ENCODE measurements at regions not wholly inside any gene's neighbourhood (a gene's known extent, or its start where the extent isn't known, plus 50 kb on each side); places are given as distances from the start of the nearest gene placed in this dataset.

DNA sequence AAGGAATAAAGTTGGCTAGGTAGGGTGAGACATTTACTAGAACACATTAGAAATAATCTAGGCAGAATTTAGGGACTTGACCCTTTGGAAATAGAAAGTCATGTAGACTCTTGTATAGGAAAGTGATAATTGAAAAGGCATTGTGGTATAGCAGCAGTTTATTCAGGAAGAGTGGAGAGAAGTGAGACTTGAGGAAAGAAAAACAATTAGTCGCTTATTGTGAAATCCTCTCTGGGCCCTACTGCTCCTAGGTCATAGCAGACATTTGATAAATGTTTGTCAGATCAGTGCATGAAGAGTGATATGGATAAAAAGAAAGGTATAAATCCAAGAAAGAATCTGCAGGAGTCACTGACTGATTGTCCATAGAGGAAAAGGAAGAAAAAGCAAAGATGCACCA lies 337.6 kb downstream of the HNRNPD start:
- Mint-ChIP-seq H3K4me1 (no peaks in the 10 kb centered on the region), H3K27ac (no peak overlapping the region), H3K4me3 (no peak overlapping the region), H3K27me3 (peaks cover 38% of the 10 kb centered on the region), H3K9me3 (ENCODE audit: insufficient read depth) (no peaks in the 10 kb centered on the region)
- no peak overlapping the region for H3K9ac ChIP-seq (ENCODE audit: low read length)
- no peak overlapping the region for H2AFZ ChIP-seq (ENCODE audit: insufficient read depth, low read depth, low read length, poor library complexity, severe bottlenecking)
- H3K79me2 ChIP-seq (ENCODE audit: control insufficient read depth, insufficient read depth, low read length) = no peaks in the 10 kb centered on the region
- H3K4me3 ChIP-seq (ENCODE audit: control extremely low read depth in 1 of 5, extremely low read depth in 1 of 5, insufficient read depth in 1 of 5, low read depth in 2 of 5, low read length in 4 of 5) = no peak overlapping the region
- CTCF ChIA-PET = no interaction called here
- no peaks in the 10 kb centered on the region for H3K36me3 ChIP-seq (replicated peaks in 1 of 2; ENCODE audit: control extremely low read depth in 1 of 2, control insufficient read depth in 1 of 2, extremely low read depth in 1 of 2, insufficient read depth in 2 of 2, low read length in 1 of 2)
- no peak for ATAC-seq (ENCODE audit: low read depth)
- no peak for DNase-seq
- H3K4me1 ChIP-seq (ENCODE audit: control insufficient read depth in 2 of 2, insufficient read depth in 2 of 2, low read length in 2 of 2) = no peaks in the 10 kb centered on the region
- no peak overlapping the region for H3K4me2 ChIP-seq (replicated peaks; ENCODE audit: low read depth, low read length, poor library complexity, severe bottlenecking)
- 83% methylated on average over 1 of the region's 1 CpG for WGBS (ENCODE audit: insufficient coverage)
- intact Hi-C loops (cut with micrococcal nuclease) = no loop called here
- H3K27me3 ChIP-seq (replicated peaks in 1 of 4; ENCODE audit: control extremely low read depth in 1 of 4, control insufficient read depth in 3 of 4, insufficient read depth in 4 of 4, low read length in 3 of 4) = peaks cover 0 to 15% (median 1%) of the 10 kb centered on the region in 4 experiments
- H4K20me1 ChIP-seq (ENCODE audit: control insufficient read depth, insufficient read depth, low read length, poor library complexity, severe bottlenecking) = no peaks in the 10 kb centered on the region
- POLR2A ChIA-PET = no interaction called here
- TF ChIP-seq, protein P1, sequence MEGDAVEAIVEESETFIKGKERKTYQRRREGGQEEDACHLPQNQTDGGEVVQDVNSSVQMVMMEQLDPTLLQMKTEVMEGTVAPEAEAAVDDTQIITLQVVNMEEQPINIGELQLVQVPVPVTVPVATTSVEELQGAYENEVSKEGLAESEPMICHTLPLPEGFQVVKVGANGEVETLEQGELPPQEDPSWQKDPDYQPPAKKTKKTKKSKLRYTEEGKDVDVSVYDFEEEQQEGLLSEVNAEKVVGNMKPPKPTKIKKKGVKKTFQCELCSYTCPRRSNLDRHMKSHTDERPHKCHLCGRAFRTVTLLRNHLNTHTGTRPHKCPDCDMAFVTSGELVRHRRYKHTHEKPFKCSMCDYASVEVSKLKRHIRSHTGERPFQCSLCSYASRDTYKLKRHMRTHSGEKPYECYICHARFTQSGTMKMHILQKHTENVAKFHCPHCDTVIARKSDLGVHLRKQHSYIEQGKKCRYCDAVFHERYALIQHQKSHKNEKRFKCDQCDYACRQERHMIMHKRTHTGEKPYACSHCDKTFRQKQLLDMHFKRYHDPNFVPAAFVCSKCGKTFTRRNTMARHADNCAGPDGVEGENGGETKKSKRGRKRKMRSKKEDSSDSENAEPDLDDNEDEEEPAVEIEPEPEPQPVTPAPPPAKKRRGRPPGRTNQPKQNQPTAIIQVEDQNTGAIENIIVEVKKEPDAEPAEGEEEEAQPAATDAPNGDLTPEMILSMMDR (IDR thresholded peaks at IDR 0.05) = no peak
- no peak for TF ChIP-seq EZH2 (IDR thresholded peaks at IDR 0.05; ENCODE audit: borderline replicate concordance, insufficient read depth, low read depth, low read length, poor library complexity, severe bottlenecking)
- H3K27ac ChIP-seq (ENCODE audit: low read length in 2 of 2) = no peak overlapping the region
- H3K9me3 ChIP-seq (ENCODE audit: control extremely low read depth in 1 of 3, control insufficient read depth in 2 of 3, insufficient read depth in 1 of 3, low read length in 2 of 3) = no peaks in the 10 kb centered on the region

DNA sequence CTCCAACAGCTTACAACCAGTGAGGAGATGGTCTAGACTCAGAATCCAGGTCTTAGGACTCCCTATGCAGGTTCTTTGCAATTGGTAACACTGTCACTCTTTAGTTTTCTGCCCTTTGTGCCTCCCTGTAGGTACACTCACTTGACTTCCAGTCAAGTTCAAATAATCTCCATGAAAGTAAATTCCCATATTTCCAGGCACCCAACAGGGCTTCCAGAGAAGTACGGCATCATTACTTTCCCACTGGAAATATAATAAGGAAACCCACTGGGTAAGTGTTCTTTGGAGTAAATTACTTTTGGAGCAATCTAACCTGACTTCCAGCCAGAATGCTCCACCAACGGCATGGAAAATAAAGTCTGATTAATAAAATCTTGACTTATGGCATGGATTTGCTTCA lies 338.9 kb downstream of the HNRNPD start:
- no peak overlapping the region for H3K4me3 Mint-ChIP-seq
- Histone ChIP-seq H3K4me3 (ENCODE audit: control extremely low read depth in 1 of 5, extremely low read depth in 1 of 5, insufficient read depth in 1 of 5, low read depth in 2 of 5, low read length in 4 of 5) (no peak overlapping the region), H3K4me2 (replicated peaks; ENCODE audit: low read depth, low read length, poor library complexity, severe bottlenecking) (no peak overlapping the region), H3K79me2 (ENCODE audit: control insufficient read depth, insufficient read depth, low read length) (no peaks in the 10 kb centered on the region), H3K9me3 (ENCODE audit: control extremely low read depth in 1 of 3, control insufficient read depth in 2 of 3, insufficient read depth in 1 of 3, low read length in 2 of 3) (no peaks in the 10 kb centered on the region), H4K20me1 (ENCODE audit: control insufficient read depth, insufficient read depth, low read length, poor library complexity, severe bottlenecking) (no peaks in the 10 kb centered on the region), H3K36me3 (replicated peaks in 1 of 2; ENCODE audit: control extremely low read depth in 1 of 2, control insufficient read depth in 1 of 2, extremely low read depth in 1 of 2, insufficient read depth in 2 of 2, low read length in 1 of 2) (no peaks in the 10 kb centered on the region), H3K27ac (ENCODE audit: low read length in 2 of 2) (no peak overlapping the region), H3K9ac (ENCODE audit: low read length) (no peak overlapping the region), H2AFZ (ENCODE audit: insufficient read depth, low read depth, low read length, poor library complexity, severe bottlenecking) (no peak overlapping the region), H3K27me3 (replicated peaks in 1 of 4; ENCODE audit: control extremely low read depth in 1 of 4, control insufficient read depth in 3 of 4, insufficient read depth in 4 of 4, low read length in 3 of 4) (peaks cover 0 to 12% (median 1%) of the 10 kb centered on the region in 4 experiments), H3K4me1 (ENCODE audit: control insufficient read depth in 2 of 2, insufficient read depth in 2 of 2, low read length in 2 of 2) (no peaks in the 10 kb centered on the region)
- H3K9me3 Mint-ChIP-seq (ENCODE audit: insufficient read depth) = no peaks in the 10 kb centered on the region
- H3K27ac Mint-ChIP-seq = no peak overlapping the region
- TF ChIP-seq, protein P1 (IDR thresholded peaks at IDR 0.05) = no peak
- TF ChIP-seq EZH2 (IDR thresholded peaks at IDR 0.05; ENCODE audit: borderline replicate concordance, insufficient read depth, low read depth, low read length, poor library complexity, severe bottlenecking) = no peak
- WGBS (ENCODE audit: insufficient coverage) = no CpG with 5 or more reads among the region's 2 CpGs
- intact Hi-C loops (cut with micrococcal nuclease) = no loop called here
- no peaks in the 10 kb centered on the region for H3K4me1 Mint-ChIP-seq
- ChIA-PET POLR2A (no interaction called here), CTCF (no interaction called here)
- DNase-seq (no peak), ATAC-seq (ENCODE audit: low read depth) (no peak)
- peaks cover 44% of the 10 kb centered on the region for H3K27me3 Mint-ChIP-seq
